Small intestine (tissue), 7 donors: ENCODE measurements at regions not wholly inside any gene's neighbourhood (a gene's known extent, or its start where the extent isn't known, plus 50 kb on each side); places are given as distances from the start of the nearest gene placed in this dataset.
A peak's percentile ranks its signal among the peaks of the same experiment; 100 is the strongest.

ENCODE experiments used
- DNase-seq, 2 donors: peaks; one replicate each; pipeline versions ENCODE4 v3.0.0 to v3.0.0-alpha.2; 2013
- FAIRE-seq: peaks from 2 replicates; lab custom pipeline; 2012; peaks lifted over from hg19 to GRCh38; lab: Jason Lieb, UNC
- H3K27ac ChIP-seq, 3 donors: one replicate each; pipeline ENCODE4 v1.5.1; 2013; ENCODE audit warnings: low read length in 2 of 3, mild to moderate bottlenecking in 2 of 3, control low read depth in 1 of 3, inconsistent platforms in 1 of 3, low read depth in 1 of 3, moderate library complexity in 1 of 3
- H3K27me3 ChIP-seq, 3 donors: one replicate each; pipeline ENCODE4 v1.6.1; 2013; ENCODE audit warnings: low read length in 3 of 3, inconsistent platforms in 1 of 3; ENCODE audit not compliant: control insufficient read depth in 3 of 3, insufficient read depth in 3 of 3
- H3K36me3 ChIP-seq, 3 donors: one replicate each; pipeline ENCODE4 v1.6.1; 2013; ENCODE audit warnings: low read length in 3 of 3, inconsistent platforms in 1 of 3, low read depth in 1 of 3, mild to moderate bottlenecking in 1 of 3, moderate library complexity in 1 of 3; ENCODE audit not compliant: control insufficient read depth in 3 of 3, insufficient read depth in 2 of 3
- H3K4me1 ChIP-seq, 3 donors: one replicate each; pipeline ENCODE4 v1.6.1; 2013; ENCODE audit warnings: low read length in 2 of 3, inconsistent platforms in 1 of 3, low read depth in 1 of 3, mild to moderate bottlenecking in 1 of 3, moderate library complexity in 1 of 3; ENCODE audit not compliant: control insufficient read depth in 3 of 3, insufficient read depth in 2 of 3
- H3K4me3 ChIP-seq, 3 donors: one replicate each; pipeline ENCODE4 v1.5.1; 2013; ENCODE audit warnings: low read length in 3 of 3, control low read depth in 1 of 3, inconsistent platforms in 1 of 3, low read depth in 1 of 3, mild to moderate bottlenecking in 1 of 3, moderate library complexity in 1 of 3
- H3K9me3 ChIP-seq, 2 donors: one replicate each; pipeline ENCODE4 v1.6.1; 2013; ENCODE audit warnings: low read depth in 1 of 2, low read length in 1 of 2; ENCODE audit not compliant: control insufficient read depth in 2 of 2, insufficient read depth in 1 of 2
- WGBS, 3 donors: extraction: QIAGEN DNeasy Blood & Tissue Kit; methylation state at CpG; one replicate each; pipeline ENCODE4 v1.1.7; 2013; 5-methylcytosine and 5-hydroxymethylcytosine counted together
- donor health status: healthy with polysubstance abuse.
- donor health status: control.
- donor health status: control.
- donor health status: Bipolar disorder and iron deficiency.
- donor health status: healthy.

DNA sequence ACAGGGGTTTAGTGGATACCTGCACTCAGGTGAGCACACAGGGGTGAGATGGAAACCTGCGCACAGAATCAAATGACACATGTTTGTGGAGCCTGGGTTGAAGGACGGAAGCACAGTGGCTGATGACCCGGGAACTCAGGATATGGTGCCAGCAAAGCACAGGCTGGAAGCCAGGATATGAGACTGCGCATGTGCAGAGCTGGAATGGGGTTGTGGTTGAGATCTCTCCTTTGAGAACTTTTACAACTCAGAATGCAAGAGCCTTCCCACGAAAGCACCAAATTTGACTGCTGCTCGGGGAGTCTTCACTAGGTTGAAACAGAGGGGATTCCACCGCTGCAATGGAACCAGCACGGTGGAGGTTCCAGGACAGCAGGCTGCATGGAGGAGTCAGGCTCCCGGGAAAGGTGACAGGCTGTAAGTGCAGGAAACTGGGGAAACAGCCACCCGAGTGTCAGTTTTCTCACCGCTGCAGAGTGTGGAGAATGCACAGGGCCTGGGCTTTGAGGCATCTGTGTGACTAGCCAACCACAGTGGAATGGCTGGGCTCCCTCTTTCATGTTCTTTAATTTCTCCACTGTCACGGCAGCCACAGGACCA, 133.4 kb upstream of the TCERG1L start:
- no peak overlapping the region for H3K4me3 ChIP-seq
- H3K27me3 ChIP-seq, result no peaks in the 10 kb centered on the region
- DNase-seq, result no peak
- H3K4me1 ChIP-seq, result no peaks in the 10 kb centered on the region
- no peaks in the 10 kb centered on the region for H3K9me3 ChIP-seq
- no peak overlapping the region for H3K27ac ChIP-seq
- 54 to 69% (median 60%) methylated on average over 12 of the region's 12 CpGs for WGBS, 3 donors
- no peak for FAIRE-seq
- no peaks in the 10 kb centered on the region for H3K36me3 ChIP-seq

DNA sequence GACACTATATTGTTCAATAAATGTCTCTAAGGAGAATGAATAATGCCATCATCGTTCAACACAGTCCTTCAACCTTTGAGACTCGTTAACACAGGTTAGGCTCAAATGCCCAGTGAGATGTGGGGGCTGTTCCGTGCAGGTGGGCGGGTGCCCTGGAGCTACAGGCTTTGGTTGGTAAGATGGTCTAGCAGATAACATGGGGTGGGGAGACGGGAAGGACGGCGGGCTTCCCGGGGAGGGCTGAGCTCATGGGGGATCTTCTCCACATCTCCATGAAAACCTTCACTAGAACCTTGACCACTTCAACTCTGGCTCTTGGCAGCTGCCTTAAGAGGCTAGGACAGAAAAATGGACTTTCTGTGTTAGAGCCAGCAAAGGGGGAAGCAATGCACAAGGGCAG, 134.1 kb upstream of the TCERG1L start:
- WGBS, 3 donors, result 72 to 84% (median 82%) methylated on average over 8 of the region's 8 CpGs
- DNase-seq (no peak), FAIRE-seq (no peak)
- H3K4me1 ChIP-seq, result no peaks in the 10 kb centered on the region
- no peaks in the 10 kb centered on the region for H3K9me3 ChIP-seq
- no peak overlapping the region for H3K4me3 ChIP-seq
- no peak overlapping the region for H3K27ac ChIP-seq
- no peaks in the 10 kb centered on the region for H3K36me3 ChIP-seq
- H3K27me3 ChIP-seq, result no peaks in the 10 kb centered on the region

DNA sequence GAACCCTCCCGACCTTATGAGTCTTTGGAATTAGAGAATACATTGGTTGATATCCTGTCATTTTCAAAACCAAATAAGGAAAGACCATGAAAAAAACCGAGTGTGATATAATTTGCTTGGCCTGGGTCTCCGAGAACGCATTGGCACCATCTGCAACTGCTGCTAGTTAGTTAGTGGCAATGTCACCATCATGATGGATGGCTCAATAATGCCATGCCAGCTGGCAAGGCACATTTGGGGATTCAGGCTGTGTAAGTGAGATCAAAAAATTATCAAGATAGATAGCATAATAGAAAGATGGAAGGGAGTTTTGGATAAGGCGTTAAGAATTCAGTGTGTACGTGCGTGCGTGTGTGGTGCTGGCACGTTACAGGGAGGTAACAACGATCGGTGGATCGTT, 134.7 kb upstream of the TCERG1L start:
- Histone ChIP-seq H3K27ac (no peak overlapping the region), H3K4me3 (no peak overlapping the region), H3K4me1 (no peaks in the 10 kb centered on the region), H3K27me3 (no peaks in the 10 kb centered on the region), H3K9me3 (no peaks in the 10 kb centered on the region), H3K36me3 (no peaks in the 10 kb centered on the region)
- WGBS, 3 donors, result 84 to 87% (median 84%) methylated on average over 12 of the region's 12 CpGs
- DNase-seq, result no peak
- FAIRE-seq, result no peak

DNA sequence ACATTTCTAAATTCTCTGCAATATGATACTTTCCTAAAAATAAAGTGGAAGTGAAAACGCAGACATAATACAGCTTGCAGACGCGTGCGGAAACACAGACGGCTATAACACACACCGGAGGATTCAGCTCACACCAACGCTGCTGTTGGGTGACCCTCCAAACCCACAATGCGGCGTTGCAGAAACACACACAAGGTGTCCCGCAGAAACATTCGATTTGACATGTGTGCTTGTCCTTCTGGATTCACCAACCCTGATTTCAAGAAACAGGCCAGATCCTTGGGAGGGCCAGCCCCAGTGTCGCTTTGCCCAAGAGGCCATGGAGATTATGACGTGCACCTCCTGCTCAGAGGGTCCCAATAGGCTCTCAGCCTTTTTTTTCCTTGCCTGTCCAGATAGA, 136.7 kb upstream of the TCERG1L start:
- DNase-seq, result no peak
- no peaks in the 10 kb centered on the region for H3K9me3 ChIP-seq
- H3K27me3 ChIP-seq, result peaks cover 0 to 5% (median 0%) of the 10 kb centered on the region in 3 donors
- no peak overlapping the region for H3K27ac ChIP-seq
- H3K4me3 ChIP-seq, result no peak overlapping the region
- H3K36me3 ChIP-seq, result no peaks in the 10 kb centered on the region
- no peaks in the 10 kb centered on the region for H3K4me1 ChIP-seq
- 87 to 95% (median 93%) methylated on average over 13 of the region's 13 CpGs for WGBS, 3 donors
- FAIRE-seq, result no peak

DNA sequence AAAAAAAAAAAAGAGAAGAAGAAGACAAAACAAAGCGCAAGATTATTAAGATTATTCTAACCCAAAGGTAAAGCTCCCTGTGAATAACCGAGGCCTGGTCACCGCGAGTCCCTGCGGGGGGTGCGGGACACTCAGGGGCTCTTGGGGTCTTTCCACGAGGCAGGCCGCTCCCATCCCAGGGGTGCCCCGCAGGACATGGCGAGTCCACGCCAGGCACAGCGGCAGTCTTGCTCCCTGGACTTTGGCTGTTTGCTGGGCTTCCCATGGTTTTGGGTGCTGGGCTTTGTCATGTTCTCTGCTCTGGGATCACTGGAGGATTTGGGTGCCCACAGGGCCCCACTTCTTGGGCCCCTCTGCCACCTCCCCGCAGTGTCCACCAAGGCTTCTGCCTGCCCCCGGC, 137.4 kb upstream of the TCERG1L start:
- WGBS, 3 donors, result 94 to 95% (median 94%) methylated on average over 14 of the region's 14 CpGs
- no peak overlapping the region for H3K4me3 ChIP-seq
- H3K36me3 ChIP-seq, result no peaks in the 10 kb centered on the region
- DNase-seq, result no peak
- H3K27me3 ChIP-seq, result peaks cover 0 to 12% (median 0%) of the 10 kb centered on the region in 3 donors
- no peak overlapping the region for H3K27ac ChIP-seq
- no peaks in the 10 kb centered on the region for H3K9me3 ChIP-seq
- FAIRE-seq, result no peak
- no peaks in the 10 kb centered on the region for H3K4me1 ChIP-seq

DNA sequence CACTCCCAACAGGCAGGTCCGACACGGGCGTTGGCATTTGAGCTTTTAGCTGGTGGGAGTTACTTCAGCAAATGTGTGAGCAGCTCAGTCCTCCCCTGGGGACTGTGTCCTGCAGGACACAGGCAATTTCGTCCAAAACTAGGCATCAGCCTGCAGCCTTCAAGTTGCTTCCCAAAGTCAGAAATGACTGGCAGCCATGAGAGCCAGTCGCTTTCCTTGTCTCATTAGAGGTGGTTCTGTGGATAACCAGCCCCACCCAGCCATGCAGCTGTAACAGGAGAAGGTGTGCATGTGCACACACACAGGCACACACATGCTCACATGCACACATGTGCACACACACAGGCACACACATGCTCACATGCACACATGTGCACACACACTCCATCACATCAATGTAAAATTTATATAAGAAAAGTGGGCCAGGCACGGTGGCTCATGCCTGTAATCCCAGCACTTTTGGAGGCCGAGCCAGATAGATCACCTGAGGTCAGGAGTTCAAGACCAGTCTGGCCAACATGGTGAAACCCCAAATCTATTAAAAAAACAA, 138.8 kb upstream of the TCERG1L start:
- H3K9me3 ChIP-seq, result no peaks in the 10 kb centered on the region
- DNase-seq, result no peak
- WGBS, 3 donors, result 45 to 64% (median 53%) methylated on average over 7 of the region's 7 CpGs
- H3K27ac ChIP-seq, result no peak overlapping the region
- H3K27me3 ChIP-seq, result peaks cover 0 to 15% (median 0%) of the 10 kb centered on the region in 3 donors
- no peaks in the 10 kb centered on the region for H3K36me3 ChIP-seq
- no peak for FAIRE-seq
- H3K4me3 ChIP-seq, result no peak overlapping the region
- H3K4me1 ChIP-seq, result no peaks in the 10 kb centered on the region

DNA sequence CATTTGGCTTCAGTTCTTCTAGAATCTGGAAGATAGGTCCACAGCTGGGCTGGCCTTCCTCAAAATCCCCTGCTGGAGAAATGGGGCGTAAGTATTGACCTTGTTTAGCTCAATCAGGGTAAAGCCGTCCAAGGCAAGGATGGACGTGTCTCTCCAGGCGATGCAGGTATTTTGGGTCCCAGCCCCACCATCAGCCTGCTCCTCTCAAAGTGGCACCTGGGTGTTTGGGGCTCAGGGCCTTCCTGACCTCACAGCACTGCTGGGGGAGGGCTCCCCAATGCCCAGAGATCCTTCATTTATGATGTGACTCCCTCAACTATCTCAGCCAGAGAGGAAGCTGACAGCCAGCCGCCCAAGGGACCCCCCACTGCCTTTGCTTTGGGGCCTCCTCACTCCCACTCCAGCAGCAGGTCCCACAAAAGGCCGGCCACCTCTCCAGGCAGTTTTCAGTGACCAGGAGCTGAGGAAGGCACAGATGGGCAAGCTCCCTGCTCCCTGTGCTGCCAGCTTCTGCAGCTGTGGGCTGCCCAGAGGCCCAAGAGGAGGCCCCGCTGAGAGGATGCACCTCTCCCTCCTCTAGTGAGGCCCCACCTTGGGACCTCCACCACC, 140.0 kb upstream of the TCERG1L start:
- Histone ChIP-seq H3K4me1 (no peaks in the 10 kb centered on the region), H3K27me3 (peaks cover 0 to 20% (median 0%) of the 10 kb centered on the region in 3 donors), H3K27ac (no peak overlapping the region), H3K9me3 (no peaks in the 10 kb centered on the region), H3K4me3 (no peak overlapping the region), H3K36me3 (no peaks in the 10 kb centered on the region)
- FAIRE-seq (no peak), DNase-seq (no peak)
- 83 to 93% (median 85%) methylated on average over 7 of the region's 7 CpGs for WGBS, 3 donors

DNA sequence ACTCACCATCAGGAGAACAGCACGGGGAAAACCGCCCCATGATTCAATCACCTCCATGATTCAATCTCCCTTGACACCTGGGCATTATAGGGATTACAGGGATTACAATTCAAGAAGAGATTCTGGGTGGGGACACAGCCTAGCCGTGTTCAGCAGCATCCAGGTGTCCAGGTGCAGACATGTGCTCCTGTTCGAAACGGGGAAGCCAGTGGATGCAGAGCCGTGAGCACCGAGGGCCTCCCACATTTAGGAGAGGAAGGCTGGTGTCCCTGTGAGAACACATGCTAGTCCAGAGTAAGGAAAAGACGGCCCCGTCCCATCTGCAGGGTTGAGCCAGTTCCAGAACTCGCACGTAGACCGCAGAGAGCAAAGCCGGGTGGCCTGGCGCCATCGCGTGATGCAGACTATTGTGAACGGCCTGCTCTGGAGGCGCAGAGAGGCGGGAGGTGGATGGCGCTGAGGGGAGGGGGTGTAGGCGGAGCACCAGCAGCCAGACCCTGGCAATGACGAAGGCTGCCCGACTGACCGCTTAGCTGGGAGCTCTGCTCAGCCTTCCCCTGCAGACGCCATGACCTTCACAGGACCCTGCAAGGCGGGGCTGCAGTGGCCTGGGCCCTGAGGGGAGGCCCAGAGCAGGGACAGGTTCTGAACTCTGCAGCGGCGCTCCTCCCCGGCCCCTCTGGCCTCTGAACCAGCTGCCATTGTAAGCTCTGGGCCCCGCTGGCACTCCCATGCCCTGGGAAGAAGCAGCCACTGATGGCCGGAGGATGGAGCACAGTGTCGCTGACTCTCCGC, 141.6 kb upstream of the TCERG1L start:
- DNase-seq (peak in 1 of 2 donors; percentile 26), FAIRE-seq (no peak)
- WGBS, 3 donors, result 28 to 40% (median 39%) methylated on average over 33 of the region's 33 CpGs
- Histone ChIP-seq H3K4me3 (peak overlapping the region in 1 of 3 donors; percentile 18), H3K27ac (peak overlapping the region in 1 of 3 donors; percentile 17), H3K27me3 (peaks cover 0 to 20% (median 0%) of the 10 kb centered on the region in 3 donors), H3K9me3 (no peaks in the 10 kb centered on the region), H3K36me3 (no peaks in the 10 kb centered on the region), H3K4me1 (no peaks in the 10 kb centered on the region)
